Vagina (tissue), 2 donors: ENCODE measurements at regions not wholly inside any gene's neighbourhood (a gene's known extent, or its start where the extent isn't known, plus 50 kb on each side); places are given as distances from the start of the nearest gene placed in this dataset.

ENCODE experiments used
- POLR2A ChIP-seq, 2 donors: fragments of 450-650 bp; IDR thresholded peaks; one replicate each; pipeline ENCODE4 v1.6.1; 2017; ENCODE audit warnings: antibody characterized with exemption in 2 of 2, mild to moderate bottlenecking in 2 of 2, moderate library complexity in 2 of 2
- POLR2AphosphoS5 ChIP-seq, 2 donors: sonication (generic); formaldehyde crosslinking; IDR thresholded peaks; one replicate each; pipeline ENCODE4 v1.9.0; 2017; ENCODE audit warnings: antibody characterized with exemption in 2 of 2, mild to moderate bottlenecking in 2 of 2, low read depth in 1 of 2; ENCODE audit not compliant: insufficient read depth in 1 of 2
- TF ChIP-seq, protein P1 (sequence below), 3 experiments: fragments of 450-650 bp in 2 of 3; fragments of 200-600 bp in 1 of 3; sonication (generic) in 1 of 3; IDR thresholded peaks; one replicate each; pipeline ENCODE4 v1.5.1; 2017 to 2019; ENCODE audit warnings: antibody characterized with exemption in 3 of 3, mild to moderate bottlenecking in 2 of 3, moderate library complexity in 2 of 3

DNA sequence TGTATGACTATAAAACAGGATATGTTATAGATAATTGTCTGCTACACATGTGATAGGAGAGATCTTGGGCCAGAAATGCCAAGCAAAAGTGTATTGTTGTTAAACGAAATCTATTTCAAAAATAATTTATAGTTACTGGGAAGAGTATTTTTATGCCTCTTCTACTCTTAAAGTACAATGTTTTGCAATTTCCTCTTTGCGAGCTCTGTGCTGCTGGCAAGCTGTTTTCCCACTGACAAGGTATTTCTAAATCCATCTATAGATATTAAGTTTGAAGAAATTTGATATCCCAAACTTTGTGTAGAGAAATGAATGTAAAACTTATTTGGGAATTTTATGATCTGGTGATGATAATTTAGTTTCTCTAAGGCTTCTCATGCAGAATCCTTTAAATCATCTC lies 63.3 kb upstream of the PTGFR start:
- TF ChIP-seq POLR2AphosphoS5 (IDR thresholded peaks at IDR 0.05; ENCODE audit: insufficient read depth in 1 of 2, low read depth in 1 of 2) (no peak), POLR2A (IDR thresholded peaks at IDR 0.05) (no peak)
- TF ChIP-seq, protein P1, sequence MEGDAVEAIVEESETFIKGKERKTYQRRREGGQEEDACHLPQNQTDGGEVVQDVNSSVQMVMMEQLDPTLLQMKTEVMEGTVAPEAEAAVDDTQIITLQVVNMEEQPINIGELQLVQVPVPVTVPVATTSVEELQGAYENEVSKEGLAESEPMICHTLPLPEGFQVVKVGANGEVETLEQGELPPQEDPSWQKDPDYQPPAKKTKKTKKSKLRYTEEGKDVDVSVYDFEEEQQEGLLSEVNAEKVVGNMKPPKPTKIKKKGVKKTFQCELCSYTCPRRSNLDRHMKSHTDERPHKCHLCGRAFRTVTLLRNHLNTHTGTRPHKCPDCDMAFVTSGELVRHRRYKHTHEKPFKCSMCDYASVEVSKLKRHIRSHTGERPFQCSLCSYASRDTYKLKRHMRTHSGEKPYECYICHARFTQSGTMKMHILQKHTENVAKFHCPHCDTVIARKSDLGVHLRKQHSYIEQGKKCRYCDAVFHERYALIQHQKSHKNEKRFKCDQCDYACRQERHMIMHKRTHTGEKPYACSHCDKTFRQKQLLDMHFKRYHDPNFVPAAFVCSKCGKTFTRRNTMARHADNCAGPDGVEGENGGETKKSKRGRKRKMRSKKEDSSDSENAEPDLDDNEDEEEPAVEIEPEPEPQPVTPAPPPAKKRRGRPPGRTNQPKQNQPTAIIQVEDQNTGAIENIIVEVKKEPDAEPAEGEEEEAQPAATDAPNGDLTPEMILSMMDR (IDR thresholded peaks at IDR 0.05): no peak
